Stomach (tissue), 8 donors: ENCODE measurements at regions not wholly inside any gene's neighbourhood (a gene's known extent, or its start where the extent isn't known, plus 50 kb on each side); places are given as distances from the start of the nearest gene placed in this dataset.
"Not testable (repeated sequence)": the region's sequence is repeated elsewhere in the genome, so short reads cannot be mapped to it uniquely, and the experiment has no call there.

Experiments used
- DNase-seq, 2 donors: peaks; one replicate each; pipeline versions ENCODE4 v3.0.0 to v3.0.0-alpha.2; 2013 to 2019
- H3K27ac ChIP-seq, 5 donors: fragments of 200-600 bp in 4 of 5; sonication (generic) in 4 of 5; one replicate each; pipeline ENCODE4 v1.5.1; 2013 to 2019; ENCODE audit warnings: mild to moderate bottlenecking in 1 of 5, moderate library complexity in 1 of 5
- H3K27me3 ChIP-seq, 3 donors: fragments of 200-600 bp; sonication (generic); one replicate each; pipeline ENCODE4 v1.5.1; 2017 to 2019; ENCODE audit warnings: mixed run types in 1 of 3
- H3K36me3 ChIP-seq, 4 donors: fragments of 200-600 bp; sonication (generic); 1 replicate in 3 of 4; 2 replicates in 1 of 4; pipeline ENCODE4 v1.5.1; 2016 to 2019
- H3K4me1 ChIP-seq, 4 donors: fragments of 200-600 bp; sonication (generic); one replicate each; pipeline ENCODE4 v1.5.1; 2016 to 2019
- H3K4me3 ChIP-seq, 4 donors: fragments of 200-600 bp; sonication (generic) in 3 of 4; one replicate each; pipeline ENCODE4 v1.5.1; 2016 to 2019; ENCODE audit warnings: mild to moderate bottlenecking in 1 of 4
- H3K9me3 ChIP-seq, 4 donors: fragments of 200-600 bp; sonication (generic); one replicate each; pipeline ENCODE4 v1.5.1; 2016 to 2019
- WGBS, 5 donors: extraction: QIAGEN DNeasy Blood & Tissue Kit in 3 of 5; methylation state at CpG; one replicate each; pipeline versions ENCODE4 v1.1.5 to v1.1.7; 2013 to 2018; 5-methylcytosine and 5-hydroxymethylcytosine counted together
- intact Hi-C: fragments of 100-400 bp; cut with DNase I; formaldehyde crosslinking; loops from one replicate; pipeline ENCODE4 v1.15.1; 2023; ENCODE audit warnings: low total_unique reads
- donor health status: healthy with polysubstance abuse.
- donor health status: Bipolar disorder and iron deficiency.
- donor health status: healthy.

- WGBS, 5 donors = 15 to 32% (median 17%) methylated on average over 4 of the region's 14 CpGs; no CpG with 5 or more reads in 2 of the 5 donors
Measured at GRCh38 chr2:87573386-87574192, 174.3 kb upstream of the PLGLB2 start.

DNA sequence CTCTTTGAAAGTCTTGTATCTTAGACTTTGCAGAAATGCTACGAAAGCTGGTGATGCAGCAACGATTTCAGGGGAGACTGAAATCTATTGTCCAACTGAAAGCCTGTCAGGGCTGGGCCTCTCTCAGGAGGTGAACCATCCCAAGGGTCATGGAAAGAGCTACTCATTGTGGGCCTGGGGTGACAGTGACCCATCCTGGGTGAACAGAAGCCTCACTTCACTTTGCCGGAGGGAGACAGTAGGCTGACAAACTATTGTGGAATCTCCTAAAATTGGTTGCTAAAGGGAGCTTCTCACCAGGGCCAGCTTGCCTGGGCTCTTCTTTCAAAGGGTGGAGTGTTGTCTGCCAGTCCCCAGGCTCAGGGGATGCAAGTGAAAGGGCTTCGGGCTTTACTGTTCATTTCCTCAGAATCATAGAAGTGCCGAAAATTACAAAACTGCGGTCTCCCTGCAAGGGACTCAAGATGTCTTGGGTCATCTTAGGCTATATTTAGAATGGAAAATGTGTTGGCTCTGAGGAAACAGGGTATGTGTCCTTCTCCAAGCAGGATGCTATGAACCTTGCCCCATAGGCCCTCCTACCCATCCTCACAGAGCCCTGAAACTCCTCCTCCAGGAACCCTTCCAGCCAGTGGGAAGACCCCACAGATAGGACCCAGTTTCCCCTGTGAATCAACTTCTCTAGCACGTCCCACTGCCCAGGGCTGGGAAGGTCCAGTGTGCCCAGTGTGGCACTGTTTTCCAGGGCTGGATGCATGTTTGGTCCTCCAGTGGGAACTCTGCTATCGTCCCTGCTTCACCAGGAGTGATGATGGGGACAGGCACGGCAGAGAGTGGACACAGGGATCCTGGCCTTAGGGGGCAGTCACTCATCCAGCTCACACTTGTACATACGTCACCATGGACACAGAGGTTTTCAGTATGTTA, 173.4 kb upstream of the PLGLB2 start:
- H3K27me3 ChIP-seq, H3K36me3 ChIP-seq, H3K9me3 ChIP-seq, H3K4me1 ChIP-seq, H3K4me3 ChIP-seq, intact Hi-C loops, H3K27ac ChIP-seq: not testable (repeated sequence)
- WGBS, 5 donors = 69 to 100% (median 79%) methylated on average over 1 to 7 of the region's 10 CpGs
- DNase-seq = peak in 1 of 2 donors; percentile 1

More at GRCh38 chr2:87573386-87574192, 174.3 kb upstream of the PLGLB2 start:
- peak; percentile 7 to 60 for DNase-seq
- H3K27ac ChIP-seq, H3K27me3 ChIP-seq, H3K36me3 ChIP-seq, H3K4me1 ChIP-seq, H3K9me3 ChIP-seq, H3K4me3 ChIP-seq, intact Hi-C loops: not testable (repeated sequence)

DNA sequence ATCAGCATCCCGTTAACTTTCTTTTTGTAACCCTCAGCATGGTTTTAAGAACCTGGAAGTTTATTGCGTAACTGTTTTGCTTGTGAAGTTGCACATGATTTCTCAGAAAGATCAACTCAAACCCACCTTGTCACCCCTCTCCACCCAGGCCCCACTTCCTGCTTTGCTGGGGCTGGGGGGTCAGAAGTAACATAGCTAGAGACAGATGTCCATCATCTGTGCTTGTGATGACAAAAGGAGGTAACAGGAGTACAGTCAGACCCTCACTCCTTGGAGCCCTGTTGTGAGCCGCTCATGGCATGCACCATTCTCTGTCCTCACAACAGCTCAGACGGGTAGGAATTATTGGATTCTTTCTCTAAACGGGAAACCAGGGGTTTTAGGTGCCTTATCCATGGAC, 172.7 kb upstream of the PLGLB2 start:
- 64 to 93% (median 71%) methylated on average over 4 to 5 of the region's 5 CpGs for WGBS, 5 donors
- H3K4me1 ChIP-seq, H3K36me3 ChIP-seq, H3K27ac ChIP-seq, H3K9me3 ChIP-seq, H3K27me3 ChIP-seq, H3K4me3 ChIP-seq, intact Hi-C loops, DNase-seq: not testable (repeated sequence)

DNA sequence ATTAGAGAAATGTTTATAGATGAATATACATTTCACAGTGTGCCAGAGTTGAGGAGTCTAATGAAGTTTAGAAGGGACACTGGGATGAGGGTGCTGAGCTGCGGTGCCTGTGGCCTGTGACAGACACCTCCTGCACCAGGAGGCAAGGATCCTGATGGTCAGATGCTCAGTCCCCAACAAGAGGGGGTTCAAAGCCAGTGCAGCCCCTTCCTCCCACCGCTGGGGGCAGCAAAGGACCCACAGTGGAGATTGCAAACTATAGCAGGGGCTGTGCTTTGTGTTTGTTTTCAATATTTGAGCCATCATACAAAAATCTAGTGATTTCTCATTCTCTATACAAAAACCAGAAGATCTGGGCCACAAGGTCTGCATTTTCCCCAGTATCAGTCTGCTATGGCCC, 170.5 kb upstream of the PLGLB2 start:
- WGBS, 5 donors = no CpG with 5 or more reads among the region's 2 CpGs

DNA sequence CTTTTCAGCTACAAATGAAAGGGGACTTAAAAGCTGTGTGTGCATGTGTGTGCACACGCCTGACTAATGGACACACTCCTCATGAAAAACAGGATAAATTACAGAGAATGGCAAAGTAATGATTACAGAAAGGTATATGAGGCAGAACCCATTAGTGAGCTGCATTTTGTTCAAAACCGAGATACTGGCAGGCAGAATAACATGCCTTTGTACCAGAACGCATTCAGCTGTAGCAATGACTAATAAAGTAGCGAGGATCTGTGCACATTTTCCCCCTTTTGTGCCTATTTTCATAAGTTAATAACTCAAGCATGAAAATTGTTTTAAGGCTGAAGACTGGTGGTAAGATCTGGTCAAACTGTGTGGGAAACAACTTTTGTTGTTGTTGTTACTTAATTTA, 165.7 kb upstream of the PLGLB2 start:
- intact Hi-C loops, H3K9me3 ChIP-seq, H3K4me3 ChIP-seq, DNase-seq, H3K27me3 ChIP-seq, H3K36me3 ChIP-seq, H3K4me1 ChIP-seq, H3K27ac ChIP-seq: not testable (repeated sequence)
- no CpG with 5 or more reads among the region's 4 CpGs for WGBS, 5 donors

More for the DNA sequence above, 170.5 kb upstream of the PLGLB2 start:
- H3K4me3 ChIP-seq, H3K27me3 ChIP-seq, H3K27ac ChIP-seq, DNase-seq, H3K36me3 ChIP-seq, H3K4me1 ChIP-seq, H3K9me3 ChIP-seq, intact Hi-C loops: not testable (repeated sequence)

GRCh38 chr2:87582579-87582978, 165.3 kb upstream of the PLGLB2 start:
- H3K4me1 ChIP-seq, H3K27ac ChIP-seq, intact Hi-C loops, DNase-seq, H3K4me3 ChIP-seq, H3K9me3 ChIP-seq, H3K36me3 ChIP-seq, H3K27me3 ChIP-seq: not testable (repeated sequence)

DNA sequence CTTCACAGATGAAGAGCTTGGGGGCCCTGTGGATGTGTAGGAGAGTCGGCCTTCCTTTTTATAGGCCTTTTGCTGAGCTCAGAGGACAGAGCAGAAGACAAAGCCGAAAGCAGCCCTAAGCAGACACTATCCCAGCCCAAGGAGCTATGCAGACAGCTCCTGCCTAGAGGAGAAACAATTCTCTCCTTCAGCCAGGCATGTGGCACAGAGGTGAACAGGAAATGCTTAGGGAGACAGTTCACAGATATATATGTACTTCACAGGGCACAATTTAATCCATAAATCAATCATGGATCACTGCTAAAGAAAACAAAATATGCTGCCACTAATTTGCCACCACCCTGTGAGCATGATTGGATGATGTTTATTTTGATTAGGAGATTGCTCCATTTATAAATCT, 164.5 kb upstream of the PLGLB2 start:
- H3K27ac ChIP-seq, H3K9me3 ChIP-seq, H3K4me3 ChIP-seq, intact Hi-C loops, H3K4me1 ChIP-seq, H3K36me3 ChIP-seq, DNase-seq, H3K27me3 ChIP-seq: not testable (repeated sequence)
- WGBS, 5 donors = 89 to 100% (median 98%) methylated on average over 2 of the region's 2 CpGs; no CpG with 5 or more reads in 1 of the 5 donors

DNA sequence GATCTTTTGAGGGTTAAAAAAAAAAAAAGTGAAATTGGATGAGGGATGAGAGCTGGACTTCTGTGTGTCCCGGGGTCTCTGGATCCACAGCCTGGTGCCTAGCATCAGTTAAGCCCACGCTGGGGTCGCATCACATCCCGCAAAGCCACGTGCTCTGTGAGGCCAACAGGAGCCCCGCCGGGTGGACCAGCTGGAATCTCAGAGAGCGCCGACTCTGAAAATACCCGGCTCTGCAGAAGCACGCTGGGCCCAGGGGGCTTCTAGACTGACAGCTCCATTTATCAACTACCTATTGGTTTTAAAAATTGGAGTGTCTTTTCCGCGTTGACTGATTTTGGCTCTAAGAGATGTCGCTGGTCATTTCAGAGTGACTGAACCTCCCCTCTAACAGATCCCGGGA, 164.1 kb upstream of the PLGLB2 start:
- H3K4me1 ChIP-seq, H3K36me3 ChIP-seq, H3K9me3 ChIP-seq, intact Hi-C loops, H3K27me3 ChIP-seq: not testable (repeated sequence)
- WGBS, 5 donors = 34 to 42% (median 38%) methylated on average over 6 to 14 of the region's 15 CpGs
- Histone ChIP-seq H3K27ac (peak overlapping the region in 1 of 5 donors; percentile 51), H3K4me3 (peak overlapping the region; percentile 27 to 36 (median 32))
- peak in 1 of 2 donors; percentile 8 for DNase-seq

DNA sequence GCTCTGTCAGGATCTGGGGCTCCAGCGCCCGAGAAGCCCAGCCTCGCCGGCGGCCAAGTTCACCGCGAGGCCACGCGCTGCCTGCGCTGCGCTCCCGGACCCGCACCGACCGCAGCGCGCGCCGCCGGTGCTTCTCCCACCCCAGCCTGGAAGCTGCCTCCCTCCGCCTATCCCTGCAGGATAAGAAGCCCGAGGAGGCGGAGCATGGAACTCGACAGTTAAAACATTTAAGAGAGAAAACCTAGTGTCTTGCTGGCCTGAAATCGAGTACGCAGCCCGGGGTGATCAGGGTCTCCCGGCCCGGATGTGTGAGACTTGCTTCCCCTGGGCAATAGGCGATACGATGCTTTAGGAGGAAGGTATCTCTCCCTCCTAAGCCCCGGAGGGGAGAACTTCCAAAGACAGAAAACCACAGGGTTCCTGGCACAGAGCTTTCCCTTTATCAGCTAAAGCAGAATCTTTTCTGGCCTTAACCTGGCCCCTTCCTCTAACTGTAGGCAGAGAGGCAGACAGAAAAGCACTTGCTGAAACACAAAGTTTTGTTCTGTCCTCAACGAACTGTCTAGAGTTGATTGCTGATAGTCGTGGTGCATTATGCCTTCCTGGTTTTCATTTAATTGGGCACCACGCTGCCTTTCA, 163.5 kb upstream of the PLGLB2 start:
- H3K36me3 ChIP-seq, H3K4me1 ChIP-seq, intact Hi-C loops, H3K27me3 ChIP-seq, H3K9me3 ChIP-seq: not testable (repeated sequence)
- Histone ChIP-seq H3K27ac (peak overlapping the region in 1 of 5 donors; percentile 51), H3K4me3 (peak overlapping the region; percentile 27 to 36 (median 32))
- peak in 1 of 2 donors; percentile 67 for DNase-seq
- WGBS, 5 donors = 5 to 12% (median 9%) methylated on average over 9 to 32 of the region's 35 CpGs

DNA sequence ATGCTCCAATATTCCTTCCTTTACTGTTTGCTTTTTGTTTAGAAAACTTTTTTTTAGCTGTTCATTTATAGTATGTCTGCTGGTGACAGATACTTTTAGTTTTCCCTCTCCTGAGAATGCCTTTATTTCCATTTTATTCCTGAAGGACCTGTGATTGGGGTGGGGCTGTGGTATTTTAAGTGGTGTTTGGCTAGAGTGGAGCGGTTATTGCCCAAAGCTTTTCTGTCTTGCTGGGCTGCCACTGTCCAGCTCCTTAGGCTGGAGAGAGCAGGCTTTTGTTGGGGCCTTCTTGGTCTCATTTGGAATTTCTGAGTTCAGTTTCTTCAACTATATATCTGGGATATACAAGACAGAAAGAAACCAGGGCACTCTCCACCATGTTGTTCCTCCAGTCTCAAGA, 160.0 kb upstream of the PLGLB2 start:
- H3K9me3 ChIP-seq, intact Hi-C loops, H3K27me3 ChIP-seq, H3K27ac ChIP-seq, H3K36me3 ChIP-seq, H3K4me3 ChIP-seq, DNase-seq, H3K4me1 ChIP-seq: not testable (repeated sequence)
- no CpG with 5 or more reads among the region's 1 CpG for WGBS, 5 donors

- 88 to 98% (median 94%) methylated on average over 3 to 4 of the region's 4 CpGs for WGBS, 5 donors
- intact Hi-C loops = not testable (repeated sequence)
Measured at GRCh38 chr2:87592974-87593373, 154.9 kb upstream of the PLGLB2 start.

More at GRCh38 chr2:87592974-87593373, 154.9 kb upstream of the PLGLB2 start:
- H3K27me3 ChIP-seq, DNase-seq, H3K4me3 ChIP-seq, H3K4me1 ChIP-seq, H3K9me3 ChIP-seq, H3K36me3 ChIP-seq, H3K27ac ChIP-seq: not testable (repeated sequence)
